GM23338 (cell line): ENCODE measurements at regions not wholly inside any gene's neighbourhood (a gene's known extent, or its start where the extent isn't known, plus 50 kb on each side); places are given as distances from the start of the nearest gene placed in this dataset.

Experiments used
- ATAC-seq: fragments of 200-7000 bp; cut with Tn5 transposase; 3 replicates; pipeline ENCODE4 v1.9.1; 2020
- DNase-seq: peaks from one replicate; pipeline ENCODE4 v3.0.0-alpha.2; 2015; ENCODE audit warnings: low spot score
- H2AFZ ChIP-seq: fragments of 200-600 bp; sonication (generic); 2 replicates; pipeline ENCODE4 v1.8.0; 2016; ENCODE audit warnings: antibody characterized with exemption, mild to moderate bottlenecking, moderate library complexity
- H3F3A ChIP-seq: fragments of 200-600 bp; sonication (generic); replicated peaks from 2 replicates; pipeline ENCODE4 v1.8.0; 2017; ENCODE audit warnings: antibody characterized with exemption, mixed run types, low read depth
- H3K27ac ChIP-seq: fragments of 200-600 bp; sonication (generic); 2 replicates; pipeline ENCODE4 v1.6.1; 2016; ENCODE audit warnings: low read depth
- H3K27me3 ChIP-seq: fragments of 200-600 bp; sonication (generic); 2 replicates; pipeline ENCODE4 v1.8.0; 2016; ENCODE audit warnings: mild to moderate bottlenecking, mixed run types, moderate library complexity; ENCODE audit not compliant: insufficient read depth
- H3K36me3 ChIP-seq: fragments of 200-600 bp; sonication (generic); 2 replicates; pipeline ENCODE4 v1.8.0; 2016; ENCODE audit warnings: mild to moderate bottlenecking; ENCODE audit not compliant: insufficient read depth
- H3K4me1 ChIP-seq: fragments of 200-600 bp; sonication (generic); 2 replicates; pipeline ENCODE4 v1.8.0; 2016; ENCODE audit warnings: mild to moderate bottlenecking, moderate library complexity; ENCODE audit not compliant: insufficient read depth
- H3K4me2 ChIP-seq: fragments of 200-600 bp; sonication (generic); 2 replicates; pipeline ENCODE4 v1.7.1; 2017; ENCODE audit warnings: mixed run types
- H3K4me3 ChIP-seq: fragments of 200-600 bp; sonication (generic); 2 replicates; pipeline ENCODE4 v1.6.1; 2016; ENCODE audit warnings: mixed run types
- H3K79me2 ChIP-seq: fragments of 200-600 bp; sonication (generic); replicated peaks from 2 replicates; pipeline ENCODE4 v1.8.0; 2017; ENCODE audit warnings: mild to moderate bottlenecking; ENCODE audit not compliant: insufficient read depth
- H3K9me2 ChIP-seq: fragments of 200-600 bp; sonication (generic); 2 replicates; pipeline ENCODE4 v1.8.0; 2017; ENCODE audit not compliant: insufficient read depth
- H4K20me1 ChIP-seq: fragments of 200-600 bp; sonication (generic); replicated peaks from 2 replicates; pipeline ENCODE4 v1.8.0; 2017; ENCODE audit warnings: mild to moderate bottlenecking; ENCODE audit not compliant: insufficient read depth
- H3K27ac Mint-ChIP-seq: 2 replicates; pipeline ENCODE4 v1.8.0; 2020; ENCODE audit warnings: inconsistent platforms, mild to moderate bottlenecking, moderate library complexity, mixed read lengths
- H3K27me3 Mint-ChIP-seq: 3 replicates; pipeline ENCODE4 v1.8.0; 2022; ENCODE audit warnings: low read depth, mild to moderate bottlenecking, moderate library complexity, mixed read lengths, inconsistent platforms; ENCODE audit not compliant: insufficient read depth, poor library complexity
- H3K36me3 Mint-ChIP-seq: 3 replicates; pipeline ENCODE4 v1.8.0; 2021; ENCODE audit warnings: low read depth, mild to moderate bottlenecking, inconsistent platforms, moderate library complexity, mixed read lengths
- H3K4me1 Mint-ChIP-seq: 3 replicates; pipeline ENCODE4 v1.8.0; 2020; ENCODE audit warnings: mild to moderate bottlenecking, inconsistent platforms, mixed read lengths
- H3K4me3 Mint-ChIP-seq: 3 replicates; pipeline ENCODE4 v1.8.0; 2021; ENCODE audit warnings: moderate library complexity, mild to moderate bottlenecking, inconsistent platforms, mixed read lengths
- H3K9me3 Mint-ChIP-seq: 3 replicates; pipeline ENCODE4 v1.8.0; 2020; ENCODE audit warnings: moderate library complexity, mild to moderate bottlenecking, inconsistent platforms, mixed read lengths
- CREB1 ChIP-seq: fragments of 250-450 bp; sonication (Bioruptor Pico); IDR thresholded peaks from 2 replicates; pipeline ENCODE4 v1.5.0; 2020; ENCODE audit warnings: low read depth, mild to moderate bottlenecking, moderate library complexity
- ETS1 ChIP-seq: IDR thresholded peaks from 2 replicates; pipeline ENCODE4 v1.6.1; 2016; ENCODE audit warnings: antibody characterized with exemption
- EZH2 ChIP-seq: fragments of 200-600 bp; sonication (generic); IDR thresholded peaks from one replicate; pipeline ENCODE4 v1.8.0; 2017; ENCODE audit warnings: antibody characterized with exemption, mild to moderate bottlenecking, low read depth; ENCODE audit not compliant: unreplicated experiment
- EZH2phosphoT487 ChIP-seq: fragments of 200-600 bp; sonication (generic); IDR thresholded peaks from one replicate; pipeline ENCODE4 v1.8.1; 2018; ENCODE audit warnings: antibody characterized with exemption; ENCODE audit not compliant: unreplicated experiment
- JUNB ChIP-seq: IDR thresholded peaks from one replicate; pipeline ENCODE4 v1.6.1; 2016; ENCODE audit warnings: antibody characterized with exemption; ENCODE audit not compliant: unreplicated experiment
- NANOG ChIP-seq: IDR thresholded peaks from 2 replicates; pipeline ENCODE4 v1.6.1; 2016; ENCODE audit warnings: antibody characterized with exemption, borderline replicate concordance
- POLR2AphosphoS5 ChIP-seq: IDR thresholded peaks from 2 replicates; pipeline ENCODE4 v1.6.1; 2016; ENCODE audit warnings: antibody characterized with exemption, low read depth
- REST ChIP-seq: IDR thresholded peaks from one replicate; pipeline ENCODE4 v1.6.1; 2018; ENCODE audit warnings: antibody characterized with exemption; ENCODE audit not compliant: unreplicated experiment
- STAT1 ChIP-seq: IDR thresholded peaks from one replicate; pipeline ENCODE4 v1.6.1; 2016; ENCODE audit warnings: antibody characterized with exemption; ENCODE audit not compliant: unreplicated experiment
- ZNF114 ChIP-seq: fragments of 250-450 bp; sonication (Bioruptor Pico); IDR thresholded peaks from 2 replicates; pipeline ENCODE4 v1.5.0; 2020; ENCODE audit warnings: mild to moderate bottlenecking, moderate library complexity
- ZNF331 ChIP-seq: fragments of 250-450 bp; sonication (Bioruptor Pico); IDR thresholded peaks from 2 replicates; pipeline ENCODE4 v1.5.0; 2020; ENCODE audit warnings: low read depth, mild to moderate bottlenecking, moderate library complexity
- TF ChIP-seq, protein P1 (sequence below): fragments of 250-450 bp; sonication (Bioruptor Pico); IDR thresholded peaks from 2 replicates; pipeline ENCODE4 v1.5.0; 2020; ENCODE audit warnings: mild to moderate bottlenecking, moderate library complexity
- TF ChIP-seq, protein P2 (sequence below), 2 experiments: fragments of 200-600 bp in 1 of 2; sonication (generic) in 1 of 2; conservative IDR thresholded peaks; 2 replicates each; pipeline versions ENCODE4 v1.5.1 to v1.6.1; 2016 to 2017; ENCODE audit warnings: antibody characterized with exemption in 2 of 2, low read depth in 2 of 2, mild to moderate bottlenecking in 2 of 2, moderate library complexity in 1 of 2

GRCh38 chr6:21905531-21905930 is 312.0 kb downstream of the SOX4 start:
- Histone ChIP-seq H3K36me3 (0 out of 2 replicates have a peak, but pooled peaks cover 2% of the 10 kb centered on the region), H2AFZ (no peak overlapping the region), H3K27ac (no peak overlapping the region), H3F3A (no peaks in the 10 kb centered on the region), H3K79me2 (peaks cover 33% of the 10 kb centered on the region), H3K4me1 (peaks cover 21% of the 10 kb centered on the region), H3K9me2 (no peaks in the 10 kb centered on the region), H3K4me3 (no peak overlapping the region), H3K27me3 (no peaks in the 10 kb centered on the region), H3K4me2 (no peak overlapping the region), H4K20me1 (no peaks in the 10 kb centered on the region; the same call in 1 of the 2 replicates)
- ATAC-seq (no peak), DNase-seq (no peak)
- Mint-ChIP-seq H3K4me3 (no peak overlapping the region), H3K4me1 (peaks cover 35% of the 10 kb centered on the region), H3K36me3 (peaks cover 13% of the 10 kb centered on the region), H3K9me3 (no peaks in the 10 kb centered on the region), H3K27me3 (peaks cover 6% of the 10 kb centered on the region), H3K27ac (no peak overlapping the region)
- TF ChIP-seq POLR2AphosphoS5 (no peak), STAT1 (no peak), EZH2phosphoT487 (no peak), NANOG (no peak), JUNB (no peak), CREB1 (CRISPR knock-in tag) (no peak), EZH2 (no peak), ZNF331 (CRISPR knock-in tag) (no peak), ETS1 (no peak), REST (no peak), ZNF114 (CRISPR knock-in tag) (no peak)
- TF ChIP-seq, protein P1, sequence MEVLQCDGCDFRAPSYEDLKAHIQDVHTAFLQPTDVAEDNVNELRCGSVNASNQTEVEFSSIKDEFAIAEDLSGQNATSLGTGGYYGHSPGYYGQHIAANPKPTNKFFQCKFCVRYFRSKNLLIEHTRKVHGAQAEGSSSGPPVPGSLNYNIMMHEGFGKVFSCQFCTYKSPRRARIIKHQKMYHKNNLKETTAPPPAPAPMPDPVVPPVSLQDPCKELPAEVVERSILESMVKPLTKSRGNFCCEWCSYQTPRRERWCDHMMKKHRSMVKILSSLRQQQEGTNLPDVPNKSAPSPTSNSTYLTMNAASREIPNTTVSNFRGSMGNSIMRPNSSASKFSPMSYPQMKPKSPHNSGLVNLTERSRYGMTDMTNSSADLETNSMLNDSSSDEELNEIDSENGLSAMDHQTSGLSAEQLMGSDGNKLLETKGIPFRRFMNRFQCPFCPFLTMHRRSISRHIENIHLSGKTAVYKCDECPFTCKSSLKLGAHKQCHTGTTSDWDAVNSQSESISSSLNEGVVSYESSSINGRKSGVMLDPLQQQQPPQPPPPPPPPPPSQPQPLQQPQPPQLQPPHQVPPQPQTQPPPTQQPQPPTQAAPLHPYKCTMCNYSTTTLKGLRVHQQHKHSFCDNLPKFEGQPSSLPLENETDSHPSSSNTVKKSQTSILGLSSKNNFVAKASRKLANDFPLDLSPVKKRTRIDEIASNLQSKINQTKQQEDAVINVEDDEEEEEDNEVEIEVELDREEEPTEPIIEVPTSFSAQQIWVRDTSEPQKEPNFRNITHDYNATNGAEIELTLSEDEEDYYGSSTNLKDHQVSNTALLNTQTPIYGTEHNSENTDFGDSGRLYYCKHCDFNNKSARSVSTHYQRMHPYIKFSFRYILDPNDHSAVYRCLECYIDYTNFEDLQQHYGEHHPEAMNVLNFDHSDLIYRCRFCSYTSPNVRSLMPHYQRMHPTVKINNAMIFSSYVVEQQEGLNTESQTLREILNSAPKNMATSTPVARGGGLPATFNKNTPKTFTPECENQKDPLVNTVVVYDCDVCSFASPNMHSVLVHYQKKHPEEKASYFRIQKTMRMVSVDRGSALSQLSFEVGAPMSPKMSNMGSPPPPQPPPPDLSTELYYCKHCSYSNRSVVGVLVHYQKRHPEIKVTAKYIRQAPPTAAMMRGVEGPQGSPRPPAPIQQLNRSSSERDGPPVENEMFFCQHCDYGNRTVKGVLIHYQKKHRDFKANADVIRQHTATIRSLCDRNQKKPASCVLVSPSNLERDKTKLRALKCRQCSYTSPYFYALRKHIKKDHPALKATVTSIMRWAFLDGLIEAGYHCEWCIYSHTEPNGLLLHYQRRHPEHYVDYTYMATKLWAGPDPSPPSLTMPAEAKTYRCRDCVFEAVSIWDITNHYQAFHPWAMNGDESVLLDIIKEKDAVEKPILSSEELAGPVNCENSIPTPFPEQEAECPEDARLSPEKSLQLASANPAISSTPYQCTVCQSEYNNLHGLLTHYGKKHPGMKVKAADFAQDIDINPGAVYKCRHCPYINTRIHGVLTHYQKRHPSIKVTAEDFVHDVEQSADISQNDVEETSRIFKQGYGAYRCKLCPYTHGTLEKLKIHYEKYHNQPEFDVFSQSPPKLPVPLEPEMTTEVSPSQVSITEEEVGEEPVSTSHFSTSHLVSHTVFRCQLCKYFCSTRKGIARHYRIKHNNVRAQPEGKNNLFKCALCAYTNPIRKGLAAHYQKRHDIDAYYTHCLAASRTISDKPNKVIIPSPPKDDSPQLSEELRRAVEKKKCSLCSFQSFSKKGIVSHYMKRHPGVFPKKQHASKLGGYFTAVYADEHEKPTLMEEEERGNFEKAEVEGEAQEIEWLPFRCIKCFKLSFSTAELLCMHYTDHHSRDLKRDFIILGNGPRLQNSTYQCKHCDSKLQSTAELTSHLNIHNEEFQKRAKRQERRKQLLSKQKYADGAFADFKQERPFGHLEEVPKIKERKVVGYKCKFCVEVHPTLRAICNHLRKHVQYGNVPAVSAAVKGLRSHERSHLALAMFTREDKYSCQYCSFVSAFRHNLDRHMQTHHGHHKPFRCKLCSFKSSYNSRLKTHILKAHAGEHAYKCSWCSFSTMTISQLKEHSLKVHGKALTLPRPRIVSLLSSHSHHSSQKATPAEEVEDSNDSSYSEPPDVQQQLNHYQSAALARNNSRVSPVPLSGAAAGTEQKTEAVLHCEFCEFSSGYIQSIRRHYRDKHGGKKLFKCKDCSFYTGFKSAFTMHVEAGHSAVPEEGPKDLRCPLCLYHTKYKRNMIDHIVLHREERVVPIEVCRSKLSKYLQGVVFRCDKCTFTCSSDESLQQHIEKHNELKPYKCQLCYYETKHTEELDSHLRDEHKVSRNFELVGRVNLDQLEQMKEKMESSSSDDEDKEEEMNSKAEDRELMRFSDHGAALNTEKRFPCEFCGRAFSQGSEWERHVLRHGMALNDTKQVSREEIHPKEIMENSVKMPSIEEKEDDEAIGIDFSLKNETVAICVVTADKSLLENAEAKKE (CRISPR knock-in tag) = no peak
- TF ChIP-seq, protein P2, sequence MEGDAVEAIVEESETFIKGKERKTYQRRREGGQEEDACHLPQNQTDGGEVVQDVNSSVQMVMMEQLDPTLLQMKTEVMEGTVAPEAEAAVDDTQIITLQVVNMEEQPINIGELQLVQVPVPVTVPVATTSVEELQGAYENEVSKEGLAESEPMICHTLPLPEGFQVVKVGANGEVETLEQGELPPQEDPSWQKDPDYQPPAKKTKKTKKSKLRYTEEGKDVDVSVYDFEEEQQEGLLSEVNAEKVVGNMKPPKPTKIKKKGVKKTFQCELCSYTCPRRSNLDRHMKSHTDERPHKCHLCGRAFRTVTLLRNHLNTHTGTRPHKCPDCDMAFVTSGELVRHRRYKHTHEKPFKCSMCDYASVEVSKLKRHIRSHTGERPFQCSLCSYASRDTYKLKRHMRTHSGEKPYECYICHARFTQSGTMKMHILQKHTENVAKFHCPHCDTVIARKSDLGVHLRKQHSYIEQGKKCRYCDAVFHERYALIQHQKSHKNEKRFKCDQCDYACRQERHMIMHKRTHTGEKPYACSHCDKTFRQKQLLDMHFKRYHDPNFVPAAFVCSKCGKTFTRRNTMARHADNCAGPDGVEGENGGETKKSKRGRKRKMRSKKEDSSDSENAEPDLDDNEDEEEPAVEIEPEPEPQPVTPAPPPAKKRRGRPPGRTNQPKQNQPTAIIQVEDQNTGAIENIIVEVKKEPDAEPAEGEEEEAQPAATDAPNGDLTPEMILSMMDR (conservative IDR thresholded peaks at IDR 0.05; ENCODE audit: low read depth in 2 of 2) = no peak
